HepG2 (cell line): ENCODE measurements at regions not wholly inside any gene's neighbourhood (a gene's known extent, or its start where the extent isn't known, plus 50 kb on each side); places are given as distances from the start of the nearest gene placed in this dataset.

Source experiments
- ATAC-seq: fragments of 200-7000 bp; cut with Tn5 transposase; 3 replicates; pipeline ENCODE4 v1.9.1; 2020; ENCODE audit warnings: mild to moderate bottlenecking, moderate library complexity
- BruUV-seq: library from RNA; stranded (reverse); fragments of 400-500 nt; replicated peaks from 2 replicates; lab custom pipeline; 2021; lab: Mats Ljungman, UMichigan
- CTCF ChIA-PET: fragments of 300-600 bp; formaldehyde crosslinking; extraction: SDS; loops from one replicate; lab custom pipeline; 2021; ENCODE audit warnings: low total read pairs, inconsistent platforms, low intra/inter-chr PET ratio; lab: Yijun Ruan, JAX
- POLR2A ChIA-PET: fragments of 350-600 bp; sonication (Branson Sonifier 250); formaldehyde crosslinking; loops from one replicate; lab custom pipeline; 2020; ENCODE audit warnings: antibody characterized with exemption, inconsistent platforms; lab: Yijun Ruan, JAX
- DNase-seq: peaks from one replicate; pipeline ENCODE4 v3.0.0-alpha.2; 2015; ENCODE audit warnings: low spot score
- FAIRE-seq: peaks from 3 replicates; lab custom pipeline; 2011; peaks lifted over from hg19 to GRCh38; lab: Jason Lieb, UNC
- H2AFZ ChIP-seq: one replicate; pipeline ENCODE4 v1.6.1; 2011; ENCODE audit warnings: low read length, inconsistent platforms
- H3K27ac ChIP-seq: fragments of 300-600 bp; 3 replicates; pipeline ENCODE4 v1.8.0; 2011; ENCODE audit warnings: mixed run types, mild to moderate bottlenecking, mixed read lengths, low read length, inconsistent platforms; ENCODE audit not compliant: insufficient read depth; ENCODE audit errors: extremely low read length
- H3K27me3 ChIP-seq, 2 experiments: fragments of 200-600 bp in 1 of 2; 2 replicates in 1 of 2; 3 replicates in 1 of 2; pipeline versions ENCODE4 v1.6.0 to v1.8.0; 2011; ENCODE audit warnings: low read length in 2 of 2, mild to moderate bottlenecking in 2 of 2, moderate library complexity in 2 of 2, inconsistent platforms in 1 of 2; ENCODE audit not compliant: insufficient read depth in 2 of 2, control insufficient read depth in 1 of 2
- H3K36me3 ChIP-seq, 2 experiments: fragments of 200-600 bp in 1 of 2; replicated peaks in 1 of 2; 2 replicates in 1 of 2; 3 replicates in 1 of 2; pipeline versions ENCODE4 v1.5.1 to v1.8.0; 2011; ENCODE audit warnings: low read length in 2 of 2, inconsistent platforms in 1 of 2; ENCODE audit not compliant: insufficient read depth in 2 of 2, control insufficient read depth in 1 of 2
- H3K4me1 ChIP-seq: 2 replicates; pipeline ENCODE4 v1.5.1; 2012; ENCODE audit warnings: low read length, inconsistent platforms; ENCODE audit not compliant: insufficient read depth
- H3K4me2 ChIP-seq: 2 replicates; pipeline ENCODE4 v1.6.0; 2011; ENCODE audit warnings: low read depth, low read length, inconsistent platforms
- H3K4me3 ChIP-seq, 3 experiments: fragments of 200-600 bp in 1 of 3; sonication (generic), shearing (Covaris generic) in 1 of 3; replicated peaks in 1 of 3; 2 replicates each; pipeline ENCODE4 v1.5.1; 2011 to 2016; ENCODE audit warnings: low read length in 3 of 3, inconsistent platforms in 2 of 3, low read depth in 2 of 3, mild to moderate bottlenecking in 2 of 3, control low read depth in 1 of 3, mixed read lengths in 1 of 3; ENCODE audit not compliant: insufficient read depth in 1 of 3
- H3K79me2 ChIP-seq: one replicate; pipeline ENCODE4 v1.6.1; 2011; ENCODE audit warnings: low read length, inconsistent platforms; ENCODE audit not compliant: insufficient read depth
- H3K9ac ChIP-seq: 2 replicates; pipeline ENCODE4 v1.6.0; 2011; ENCODE audit warnings: mild to moderate bottlenecking, low read depth, low read length, inconsistent platforms; ENCODE audit not compliant: insufficient read depth
- H3K9me3 ChIP-seq: 2 replicates; pipeline ENCODE4 v1.5.1; 2012; ENCODE audit warnings: mild to moderate bottlenecking, low read length
- H4K20me1 ChIP-seq: 2 replicates; pipeline ENCODE4 v1.6.0; 2011; ENCODE audit warnings: inconsistent platforms, mild to moderate bottlenecking, low read length, moderate library complexity; ENCODE audit not compliant: insufficient read depth
- ARNT2 ChIP-seq: sonication (generic); formaldehyde crosslinking; IDR thresholded peaks from 2 replicates; pipeline ENCODE4 v1.8.0; 2022; ENCODE audit warnings: mild to moderate bottlenecking, low read depth, missing genetic modification reagents, moderate library complexity
- DNMT3B ChIP-seq: conservative IDR thresholded peaks from 2 replicates; pipeline ENCODE4 v1.6.1; 2016; ENCODE audit warnings: missing biosample characterization, control low read depth
- JUNB ChIP-seq: sonication (generic); formaldehyde crosslinking; IDR thresholded peaks from 2 replicates; pipeline ENCODE4 v1.8.0; 2022; ENCODE audit warnings: missing genetic modification reagents, mild to moderate bottlenecking, borderline replicate concordance
- MAZ ChIP-seq, 2 experiments: sonication (generic) in 1 of 2; formaldehyde crosslinking in 1 of 2; IDR thresholded peaks; 2 replicates each; pipeline versions ENCODE4 v1.5.0 to v1.6.1; 2012 to 2020; ENCODE audit warnings: low read depth in 2 of 2, mild to moderate bottlenecking in 2 of 2, borderline replicate concordance in 1 of 2, improper control_type of control experiment in 1 of 2, low read length in 1 of 2, missing genetic modification reagents in 1 of 2, moderate library complexity in 1 of 2
- MTF1 ChIP-seq: sonication (generic); formaldehyde crosslinking; IDR thresholded peaks from 2 replicates; pipeline ENCODE4 v1.5.0; 2020; ENCODE audit warnings: missing genetic modification reagents
- RFXAP ChIP-seq: sonication (generic); formaldehyde crosslinking; IDR thresholded peaks from 2 replicates; pipeline ENCODE4 v1.4.0; 2020; ENCODE audit warnings: missing genetic modification reagents, borderline replicate concordance
- SIN3B ChIP-seq: fragments of 150-350 bp; IDR thresholded peaks from 2 replicates; pipeline ENCODE4 v1.6.1; 2014; ENCODE audit warnings: low read length
- STAG1 ChIP-seq: sonication (generic); formaldehyde crosslinking; IDR thresholded peaks from 2 replicates; pipeline ENCODE4 v1.4.0; 2020; ENCODE audit warnings: missing genetic modification reagents
- SYNCRIP ChIP-seq: fragments of 200-400 bp; formaldehyde crosslinking; IDR thresholded peaks from 2 replicates; pipeline ENCODE4 v1.6.1; 2018; ENCODE audit warnings: mild to moderate bottlenecking, low read depth, low read length; ENCODE audit not compliant: insufficient read depth
- TEAD2 ChIP-seq: sonication (generic); formaldehyde crosslinking; IDR thresholded peaks from 2 replicates; pipeline ENCODE4 v1.9.0; 2021; ENCODE audit warnings: missing genetic modification reagents
- ZBTB20 ChIP-seq: sonication (generic); formaldehyde crosslinking; IDR thresholded peaks from 2 replicates; pipeline ENCODE4 v1.8.1; 2023; ENCODE audit warnings: missing genetic modification reagents, low read depth, mild to moderate bottlenecking, borderline replicate concordance
- ZFP37 ChIP-seq: sonication (generic); formaldehyde crosslinking; IDR thresholded peaks from 2 replicates; pipeline ENCODE4 v1.4.0; 2020; ENCODE audit warnings: missing genetic modification reagents, borderline replicate concordance
- ZMYM3 ChIP-seq: sonication (generic); formaldehyde crosslinking; IDR thresholded peaks from 2 replicates; pipeline ENCODE4 v1.5.1; 2020; ENCODE audit warnings: mild to moderate bottlenecking, missing genetic modification reagents
- ZNF556 ChIP-seq: sonication (generic); formaldehyde crosslinking; IDR thresholded peaks from 2 replicates; pipeline ENCODE4 v1.4.0; 2020; ENCODE audit warnings: mild to moderate bottlenecking, missing genetic modification reagents, borderline replicate concordance
- WGBS: methylation state at CpG from one replicate; pipeline ENCODE4 v1.1.6; 2017; ENCODE audit warnings: low lambda C conversion rate; 5-methylcytosine and 5-hydroxymethylcytosine counted together
- in situ Hi-C: cut with HindIII; loops from 2 replicates; pipeline ENCODE4 v1.10.0; 2017; ENCODE audit warnings: low pct_unique_long_range_greater_than_20kb; ENCODE audit not compliant: extremely low pct_ligation_motif_present
- intact Hi-C: fragments of 100-400 bp; cut with micrococcal nuclease; formaldehyde crosslinking; loops from one replicate; pipeline ENCODE4 v1.10.0; 2022; ENCODE audit not compliant: unreplicated experiment
- TF ChIP-seq, protein P1 (sequence below): sonication (generic); formaldehyde crosslinking; IDR thresholded peaks from 2 replicates; pipeline ENCODE4 v1.5.0; 2020; ENCODE audit warnings: missing genetic modification reagents
- TF ChIP-seq, protein P2 (sequence below): sonication (generic); formaldehyde crosslinking; IDR thresholded peaks from 2 replicates; pipeline ENCODE4 v1.4.0; 2020; ENCODE audit warnings: missing genetic modification reagents
- TF ChIP-seq, protein P3 (sequence below): sonication (generic); formaldehyde crosslinking; IDR thresholded peaks from 2 replicates; pipeline ENCODE4 v1.4.0; 2020; ENCODE audit warnings: mild to moderate bottlenecking, missing genetic modification reagents

DNA sequence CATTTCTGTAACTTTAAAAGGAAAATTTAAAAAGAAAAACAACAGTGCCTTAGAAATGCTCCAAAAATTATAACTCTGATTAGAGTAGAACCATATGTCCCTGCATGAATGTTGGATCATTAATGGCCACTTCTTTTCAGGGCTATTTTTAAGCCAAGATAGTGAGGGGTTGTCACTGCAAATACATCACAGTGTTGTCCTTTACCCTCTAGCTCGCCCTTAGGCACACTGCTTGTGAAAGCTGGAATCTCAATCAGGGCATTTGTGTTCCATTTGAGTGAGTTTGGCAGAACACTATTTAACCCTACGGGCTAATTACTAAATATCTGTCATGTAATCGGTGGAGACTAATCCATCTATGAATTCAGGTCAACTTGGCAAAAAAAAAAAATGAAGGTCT, 212.2 kb downstream of the NHLRC3 start:
- ChIA-PET POLR2A (no interaction called here), CTCF (no interaction called here)
- H3K4me2 ChIP-seq = no peak overlapping the region
- no peaks in the 10 kb centered on the region for H3K4me1 ChIP-seq
- BruUV-seq = no TSS peak
- WGBS = 0% methylated on average over 3 of the region's 3 CpGs
- H3K27me3 ChIP-seq = no peaks in the 10 kb centered on the region; a peak in 1 of 5 replicates
- ATAC-seq (no peak), DNase-seq (no peak), FAIRE-seq (no peak)
- in situ Hi-C loops = loop anchor here (25.0 kb wide), 1 partner anchor 362 kb away; the partner anchor contains the start of gene LHFPL6
- no peak overlapping the region for H2AFZ ChIP-seq
- H3K79me2 ChIP-seq = no peaks in the 10 kb centered on the region
- TF ChIP-seq MAZ (IDR thresholded peaks at IDR 0.05; ENCODE audit: borderline replicate concordance, low read depth, low read length) (no peak), MAZ (CRISPR knock-in tag; IDR thresholded peaks at IDR 0.05; ENCODE audit: low read depth) (no peak), ARNT2 (CRISPR knock-in tag) (no peak), STAG1 (CRISPR knock-in tag) (no peak), SYNCRIP (no peak), ZBTB20 (CRISPR knock-in tag) (no peak), ZNF556 (CRISPR knock-in tag) (no peak), ZMYM3 (CRISPR knock-in tag) (no peak), JUNB (no peak), TEAD2 (CRISPR knock-in tag) (no peak), MTF1 (CRISPR knock-in tag) (no peak), ZFP37 (CRISPR knock-in tag) (no peak), SIN3B (no peak), RFXAP (CRISPR knock-in tag) (no peak), DNMT3B (CRISPR knock-in tag) (no peak)
- TF ChIP-seq, protein P1, sequence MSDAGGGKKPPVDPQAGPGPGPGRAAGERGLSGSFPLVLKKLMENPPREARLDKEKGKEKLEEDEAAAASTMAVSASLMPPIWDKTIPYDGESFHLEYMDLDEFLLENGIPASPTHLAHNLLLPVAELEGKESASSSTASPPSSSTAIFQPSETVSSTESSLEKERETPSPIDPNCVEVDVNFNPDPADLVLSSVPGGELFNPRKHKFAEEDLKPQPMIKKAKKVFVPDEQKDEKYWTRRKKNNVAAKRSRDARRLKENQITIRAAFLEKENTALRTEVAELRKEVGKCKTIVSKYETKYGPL (CRISPR knock-in tag) = no peak
- TF ChIP-seq, protein P2, sequence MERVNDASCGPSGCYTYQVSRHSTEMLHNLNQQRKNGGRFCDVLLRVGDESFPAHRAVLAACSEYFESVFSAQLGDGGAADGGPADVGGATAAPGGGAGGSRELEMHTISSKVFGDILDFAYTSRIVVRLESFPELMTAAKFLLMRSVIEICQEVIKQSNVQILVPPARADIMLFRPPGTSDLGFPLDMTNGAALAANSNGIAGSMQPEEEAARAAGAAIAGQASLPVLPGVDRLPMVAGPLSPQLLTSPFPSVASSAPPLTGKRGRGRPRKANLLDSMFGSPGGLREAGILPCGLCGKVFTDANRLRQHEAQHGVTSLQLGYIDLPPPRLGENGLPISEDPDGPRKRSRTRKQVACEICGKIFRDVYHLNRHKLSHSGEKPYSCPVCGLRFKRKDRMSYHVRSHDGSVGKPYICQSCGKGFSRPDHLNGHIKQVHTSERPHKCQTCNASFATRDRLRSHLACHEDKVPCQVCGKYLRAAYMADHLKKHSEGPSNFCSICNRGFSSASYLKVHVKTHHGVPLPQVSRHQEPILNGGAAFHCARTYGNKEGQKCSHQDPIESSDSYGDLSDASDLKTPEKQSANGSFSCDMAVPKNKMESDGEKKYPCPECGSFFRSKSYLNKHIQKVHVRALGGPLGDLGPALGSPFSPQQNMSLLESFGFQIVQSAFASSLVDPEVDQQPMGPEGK (CRISPR knock-in tag) = no peak
- TF ChIP-seq, protein P3, sequence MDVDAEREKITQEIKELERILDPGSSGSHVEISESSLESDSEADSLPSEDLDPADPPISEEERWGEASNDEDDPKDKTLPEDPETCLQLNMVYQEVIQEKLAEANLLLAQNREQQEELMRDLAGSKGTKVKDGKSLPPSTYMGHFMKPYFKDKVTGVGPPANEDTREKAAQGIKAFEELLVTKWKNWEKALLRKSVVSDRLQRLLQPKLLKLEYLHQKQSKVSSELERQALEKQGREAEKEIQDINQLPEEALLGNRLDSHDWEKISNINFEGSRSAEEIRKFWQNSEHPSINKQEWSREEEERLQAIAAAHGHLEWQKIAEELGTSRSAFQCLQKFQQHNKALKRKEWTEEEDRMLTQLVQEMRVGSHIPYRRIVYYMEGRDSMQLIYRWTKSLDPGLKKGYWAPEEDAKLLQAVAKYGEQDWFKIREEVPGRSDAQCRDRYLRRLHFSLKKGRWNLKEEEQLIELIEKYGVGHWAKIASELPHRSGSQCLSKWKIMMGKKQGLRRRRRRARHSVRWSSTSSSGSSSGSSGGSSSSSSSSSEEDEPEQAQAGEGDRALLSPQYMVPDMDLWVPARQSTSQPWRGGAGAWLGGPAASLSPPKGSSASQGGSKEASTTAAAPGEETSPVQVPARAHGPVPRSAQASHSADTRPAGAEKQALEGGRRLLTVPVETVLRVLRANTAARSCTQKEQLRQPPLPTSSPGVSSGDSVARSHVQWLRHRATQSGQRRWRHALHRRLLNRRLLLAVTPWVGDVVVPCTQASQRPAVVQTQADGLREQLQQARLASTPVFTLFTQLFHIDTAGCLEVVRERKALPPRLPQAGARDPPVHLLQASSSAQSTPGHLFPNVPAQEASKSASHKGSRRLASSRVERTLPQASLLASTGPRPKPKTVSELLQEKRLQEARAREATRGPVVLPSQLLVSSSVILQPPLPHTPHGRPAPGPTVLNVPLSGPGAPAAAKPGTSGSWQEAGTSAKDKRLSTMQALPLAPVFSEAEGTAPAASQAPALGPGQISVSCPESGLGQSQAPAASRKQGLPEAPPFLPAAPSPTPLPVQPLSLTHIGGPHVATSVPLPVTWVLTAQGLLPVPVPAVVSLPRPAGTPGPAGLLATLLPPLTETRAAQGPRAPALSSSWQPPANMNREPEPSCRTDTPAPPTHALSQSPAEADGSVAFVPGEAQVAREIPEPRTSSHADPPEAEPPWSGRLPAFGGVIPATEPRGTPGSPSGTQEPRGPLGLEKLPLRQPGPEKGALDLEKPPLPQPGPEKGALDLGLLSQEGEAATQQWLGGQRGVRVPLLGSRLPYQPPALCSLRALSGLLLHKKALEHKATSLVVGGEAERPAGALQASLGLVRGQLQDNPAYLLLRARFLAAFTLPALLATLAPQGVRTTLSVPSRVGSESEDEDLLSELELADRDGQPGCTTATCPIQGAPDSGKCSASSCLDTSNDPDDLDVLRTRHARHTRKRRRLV (CRISPR knock-in tag) = no peak
- no peaks in the 10 kb centered on the region for H3K36me3 ChIP-seq
- H3K27ac ChIP-seq = no peak overlapping the region
- intact Hi-C loops = no loop called here
- no peak overlapping the region for H3K9ac ChIP-seq
- H4K20me1 ChIP-seq = no peaks in the 10 kb centered on the region
- no peaks in the 10 kb centered on the region for H3K9me3 ChIP-seq
- no peak overlapping the region for H3K4me3 ChIP-seq
